ENCODE measurements at regions not wholly inside any gene's neighbourhood (a gene's known extent, or its start where the extent isn't known, plus 50 kb on each side); places are given as distances from the start of the nearest gene placed in this dataset.
A peak's percentile ranks its signal among the peaks of the same experiment; 100 is the strongest.

DNA sequence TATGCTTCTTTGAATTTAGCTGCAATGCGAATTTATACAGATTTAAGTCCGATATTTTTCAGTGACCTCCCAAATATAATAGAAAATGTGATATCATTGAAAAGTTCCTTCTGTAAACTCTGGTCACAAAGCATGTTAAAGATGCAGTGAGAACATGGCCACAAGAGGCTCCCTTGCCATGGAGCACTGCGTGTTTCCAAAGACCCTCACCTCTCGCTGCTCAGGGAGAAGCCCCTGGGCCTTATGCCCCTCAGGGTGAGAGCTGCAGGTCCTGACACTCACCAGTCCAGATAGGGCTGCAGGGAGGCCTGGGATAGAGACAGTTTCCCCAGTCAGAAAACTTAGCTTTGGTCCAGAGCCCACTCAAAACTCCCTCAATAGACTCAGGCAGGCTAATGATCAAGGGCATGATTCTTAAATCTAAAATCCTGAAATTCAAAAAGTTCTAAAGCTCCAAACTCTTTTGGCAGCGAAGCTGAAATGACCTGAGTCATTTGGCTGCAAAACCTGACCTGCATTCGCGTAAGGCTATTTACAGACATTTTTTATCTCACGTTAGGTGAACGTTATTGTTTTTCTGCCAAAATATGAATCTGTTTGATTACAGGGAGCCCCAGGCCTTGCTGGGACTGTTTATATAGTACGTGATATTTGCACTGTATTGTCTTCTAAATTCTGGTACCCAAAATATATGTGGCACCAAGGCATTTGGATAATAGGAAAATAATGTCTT lies 67.8 kb downstream of the CAPZA3 start:
- H3K36me3 ChIP-seq (replicated peaks in 1 of 2; ENCODE audit: control insufficient read depth in 2 of 2, insufficient read depth in 2 of 2, low read length in 2 of 2) = no peaks in the 10 kb centered on the region
- DNase-seq (ENCODE audit: low spot score) = no peak
- no peak overlapping the region for H3K4me2 ChIP-seq (ENCODE audit: insufficient read depth, low read length, poor library complexity, severe bottlenecking)
- no peak overlapping the region for H4K91ac ChIP-seq (ENCODE audit: low read depth, low read length, poor library complexity)
- H2BK5ac ChIP-seq (ENCODE audit: low read length) = no peak overlapping the region
- no peaks in the 10 kb centered on the region for H3K79me1 ChIP-seq (ENCODE audit: low read depth, low read length)
- no CpG with 5 or more reads among the region's 10 CpGs for WGBS, 2 donors (ENCODE audit: extremely low coverage in 2 of 2, insufficient read length in 2 of 2, insufficient replicate concordance in 1 of 2)
- no peak overlapping the region for H3K4ac ChIP-seq (ENCODE audit: low read length)
- H3K9me3 ChIP-seq (replicated peaks in 1 of 2; ENCODE audit: control insufficient read depth in 2 of 2, insufficient read depth in 1 of 2, low read depth in 1 of 2, low read length in 2 of 2) = no peaks in the 10 kb centered on the region
- no peak overlapping the region for H3K9ac ChIP-seq (ENCODE audit: low read depth, low read length, poor library complexity)
- no peaks in the 10 kb centered on the region for H3K4me1 ChIP-seq (ENCODE audit: control insufficient read depth in 2 of 2, insufficient read depth in 1 of 2, low read depth in 1 of 2, low read length in 2 of 2)
- H2AK5ac ChIP-seq (ENCODE audit: low read depth, low read length) = no peak overlapping the region
- H2BK120ac ChIP-seq (ENCODE audit: low read depth, low read length) = no peak overlapping the region
- H3K14ac ChIP-seq (ENCODE audit: low read length) = no peak overlapping the region
- H3K27me3 ChIP-seq (ENCODE audit: control insufficient read depth in 3 of 3, insufficient read depth in 3 of 3, low read depth in 1 of 3, low read length in 3 of 3) = no peaks in the 10 kb centered on the region
- H3K27ac ChIP-seq (replicated peaks; ENCODE audit: low read length) = no peak overlapping the region
- no peak overlapping the region for H3K18ac ChIP-seq (ENCODE audit: low read length)
- H2BK15ac ChIP-seq (ENCODE audit: low read length) = no peak overlapping the region
- H3K23ac ChIP-seq (ENCODE audit: low read depth, low read length, poor library complexity) = no peak overlapping the region
- H4K8ac ChIP-seq (ENCODE audit: low read depth, low read length) = no peak overlapping the region
- peak overlapping the region; percentile 78 for H2AFZ ChIP-seq (ENCODE audit: low read length)
- no peak overlapping the region for H2BK12ac ChIP-seq (ENCODE audit: low read length)
- no peak overlapping the region for H3K4me3 ChIP-seq (ENCODE audit: low read length in 2 of 2)

DNA sequence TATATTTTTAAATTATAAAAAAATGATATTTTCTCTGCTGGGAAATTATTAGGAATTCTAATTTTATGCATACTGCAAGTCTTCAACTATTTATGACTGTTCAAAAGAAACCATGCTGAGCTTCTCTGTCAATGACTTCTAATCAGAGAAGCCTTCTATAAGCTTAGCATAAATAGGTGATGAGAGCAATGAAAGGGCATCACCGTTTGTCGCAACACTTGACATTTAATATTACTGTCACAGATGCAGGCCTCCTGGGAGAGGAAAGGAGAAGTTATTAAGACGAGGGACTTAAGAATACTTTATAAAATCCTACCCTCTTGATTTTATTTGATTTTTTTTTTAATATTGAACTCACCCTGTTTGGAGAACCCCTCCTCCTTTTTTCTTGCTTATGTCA lies 69.8 kb downstream of the CAPZA3 start:
- Histone ChIP-seq H2AFZ (ENCODE audit: low read length) (no peak overlapping the region), H2BK12ac (ENCODE audit: low read length) (no peak overlapping the region), H3K79me1 (ENCODE audit: low read depth, low read length) (no peaks in the 10 kb centered on the region), H2BK15ac (ENCODE audit: low read length) (no peak overlapping the region), H3K4me2 (ENCODE audit: insufficient read depth, low read length, poor library complexity, severe bottlenecking) (no peak overlapping the region), H3K27me3 (ENCODE audit: control insufficient read depth in 3 of 3, insufficient read depth in 3 of 3, low read depth in 1 of 3, low read length in 3 of 3) (no peaks in the 10 kb centered on the region), H3K4me1 (ENCODE audit: control insufficient read depth in 2 of 2, insufficient read depth in 1 of 2, low read depth in 1 of 2, low read length in 2 of 2) (no peaks in the 10 kb centered on the region), H3K36me3 (replicated peaks in 1 of 2; ENCODE audit: control insufficient read depth in 2 of 2, insufficient read depth in 2 of 2, low read length in 2 of 2) (no peaks in the 10 kb centered on the region), H2AK5ac (ENCODE audit: low read depth, low read length) (no peak overlapping the region), H3K9ac (ENCODE audit: low read depth, low read length, poor library complexity) (no peak overlapping the region), H4K8ac (ENCODE audit: low read depth, low read length) (no peak overlapping the region), H3K14ac (ENCODE audit: low read length) (no peak overlapping the region), H2BK120ac (ENCODE audit: low read depth, low read length) (no peak overlapping the region), H4K91ac (ENCODE audit: low read depth, low read length, poor library complexity) (no peak overlapping the region), H3K23ac (ENCODE audit: low read depth, low read length, poor library complexity) (no peak overlapping the region), H3K27ac (replicated peaks; ENCODE audit: low read length) (no peak overlapping the region), H3K4me3 (ENCODE audit: low read length in 2 of 2) (no peak overlapping the region), H2BK5ac (ENCODE audit: low read length) (no peak overlapping the region), H3K9me3 (replicated peaks in 1 of 2; ENCODE audit: control insufficient read depth in 2 of 2, insufficient read depth in 1 of 2, low read depth in 1 of 2, low read length in 2 of 2) (no peaks in the 10 kb centered on the region), H3K18ac (ENCODE audit: low read length) (no peak overlapping the region), H3K4ac (ENCODE audit: low read length) (no peak overlapping the region)
- no peak for DNase-seq (ENCODE audit: low spot score)
- WGBS, 2 donors (ENCODE audit: extremely low coverage in 2 of 2, insufficient read length in 2 of 2, insufficient replicate concordance in 1 of 2) = no CpG with 5 or more reads among the region's 3 CpGs

DNA sequence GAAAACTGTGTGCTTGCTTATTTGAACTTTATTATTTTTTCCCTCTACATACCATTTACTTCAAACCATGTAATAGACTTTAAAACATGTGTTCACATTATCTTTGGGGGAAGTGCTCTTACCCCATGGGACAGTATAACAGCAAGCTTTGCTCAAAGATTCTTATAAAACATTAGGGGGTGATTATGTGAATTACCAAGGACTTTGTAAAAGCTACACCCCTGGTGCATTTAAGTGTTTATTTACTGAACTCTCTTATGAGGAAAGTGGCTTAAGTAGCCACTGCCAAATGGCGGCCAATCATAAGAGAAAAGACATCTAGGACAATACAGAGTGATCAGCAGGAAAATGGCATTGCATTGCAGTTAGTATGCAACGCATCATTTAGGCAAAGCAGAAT lies 70.3 kb downstream of the CAPZA3 start:
- Histone ChIP-seq H2BK12ac (ENCODE audit: low read length) (no peak overlapping the region), H3K4me2 (ENCODE audit: insufficient read depth, low read length, poor library complexity, severe bottlenecking) (no peak overlapping the region), H3K14ac (ENCODE audit: low read length) (no peak overlapping the region), H3K27ac (replicated peaks; ENCODE audit: low read length) (no peak overlapping the region), H3K18ac (ENCODE audit: low read length) (no peak overlapping the region), H2AFZ (ENCODE audit: low read length) (no peak overlapping the region), H3K27me3 (ENCODE audit: control insufficient read depth in 3 of 3, insufficient read depth in 3 of 3, low read depth in 1 of 3, low read length in 3 of 3) (no peaks in the 10 kb centered on the region), H2BK5ac (ENCODE audit: low read length) (no peak overlapping the region), H3K79me1 (ENCODE audit: low read depth, low read length) (no peaks in the 10 kb centered on the region), H3K4me3 (ENCODE audit: low read length in 2 of 2) (no peak overlapping the region), H3K9me3 (replicated peaks in 1 of 2; ENCODE audit: control insufficient read depth in 2 of 2, insufficient read depth in 1 of 2, low read depth in 1 of 2, low read length in 2 of 2) (no peaks in the 10 kb centered on the region), H2BK120ac (ENCODE audit: low read depth, low read length) (no peak overlapping the region), H3K4ac (ENCODE audit: low read length) (no peak overlapping the region), H4K8ac (ENCODE audit: low read depth, low read length) (no peak overlapping the region), H3K23ac (ENCODE audit: low read depth, low read length, poor library complexity) (no peak overlapping the region), H2AK5ac (ENCODE audit: low read depth, low read length) (no peak overlapping the region), H3K36me3 (replicated peaks in 1 of 2; ENCODE audit: control insufficient read depth in 2 of 2, insufficient read depth in 2 of 2, low read length in 2 of 2) (no peaks in the 10 kb centered on the region), H2BK15ac (ENCODE audit: low read length) (no peak overlapping the region), H3K4me1 (ENCODE audit: control insufficient read depth in 2 of 2, insufficient read depth in 1 of 2, low read depth in 1 of 2, low read length in 2 of 2) (no peaks in the 10 kb centered on the region), H4K91ac (ENCODE audit: low read depth, low read length, poor library complexity) (no peak overlapping the region), H3K9ac (ENCODE audit: low read depth, low read length, poor library complexity) (no peak overlapping the region)
- WGBS, 2 donors (ENCODE audit: extremely low coverage in 2 of 2, insufficient read length in 2 of 2, insufficient replicate concordance in 1 of 2) = no CpG with 5 or more reads among the region's 2 CpGs
- no peak for DNase-seq (ENCODE audit: low spot score)

DNA sequence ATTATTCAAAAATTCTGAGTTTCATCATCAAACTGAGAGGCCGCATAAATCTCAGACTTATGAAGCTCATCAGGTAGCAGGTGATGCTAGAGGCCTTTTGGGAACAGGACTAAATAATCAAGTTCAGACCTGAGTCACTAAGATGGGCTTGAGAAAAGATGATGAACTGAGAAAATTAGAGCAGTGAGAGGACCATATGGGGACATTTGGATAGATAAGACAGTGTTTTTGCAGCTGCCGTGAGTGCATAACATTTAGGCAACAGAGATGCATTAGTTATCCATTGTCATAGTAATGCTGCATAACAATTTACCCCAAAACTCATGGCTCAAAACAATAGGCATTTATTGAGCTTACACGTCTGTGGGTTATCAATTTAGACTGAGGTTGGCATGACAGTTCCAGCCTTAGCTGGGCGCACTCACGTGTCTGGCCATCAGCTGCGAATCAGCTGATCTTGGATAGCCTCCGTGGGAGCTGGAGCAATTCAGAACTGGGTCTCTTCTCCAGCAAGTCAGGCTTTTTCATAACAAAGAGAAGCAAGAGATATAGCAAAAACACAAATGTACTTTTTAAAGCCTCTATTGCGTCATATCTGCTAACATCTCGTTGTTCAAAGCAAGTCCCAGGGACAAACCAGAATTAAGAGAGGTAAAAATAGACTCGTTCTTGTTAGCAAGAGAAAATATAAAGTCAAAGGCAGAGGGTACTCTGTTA lies 72.8 kb downstream of the CAPZA3 start:
- no peaks in the 10 kb centered on the region for H3K79me1 ChIP-seq (ENCODE audit: low read depth, low read length)
- H2BK12ac ChIP-seq (ENCODE audit: low read length) = no peak overlapping the region
- no peak overlapping the region for H3K14ac ChIP-seq (ENCODE audit: low read length)
- no peak overlapping the region for H3K9ac ChIP-seq (ENCODE audit: low read depth, low read length, poor library complexity)
- no peaks in the 10 kb centered on the region for H3K27me3 ChIP-seq (ENCODE audit: control insufficient read depth in 3 of 3, insufficient read depth in 3 of 3, low read depth in 1 of 3, low read length in 3 of 3)
- H2BK120ac ChIP-seq (ENCODE audit: low read depth, low read length) = no peak overlapping the region
- no peak for DNase-seq (ENCODE audit: low spot score)
- H3K36me3 ChIP-seq (replicated peaks in 1 of 2; ENCODE audit: control insufficient read depth in 2 of 2, insufficient read depth in 2 of 2, low read length in 2 of 2) = no peaks in the 10 kb centered on the region
- no peak overlapping the region for H2AK5ac ChIP-seq (ENCODE audit: low read depth, low read length)
- H3K27ac ChIP-seq (replicated peaks; ENCODE audit: low read length) = no peak overlapping the region
- H2BK5ac ChIP-seq (ENCODE audit: low read length) = no peak overlapping the region
- H3K23ac ChIP-seq (ENCODE audit: low read depth, low read length, poor library complexity) = no peak overlapping the region
- H2BK15ac ChIP-seq (ENCODE audit: low read length) = no peak overlapping the region
- H4K91ac ChIP-seq (ENCODE audit: low read depth, low read length, poor library complexity) = no peak overlapping the region
- no peak overlapping the region for H3K4me3 ChIP-seq (ENCODE audit: low read length in 2 of 2)
- no peaks in the 10 kb centered on the region for H3K9me3 ChIP-seq (replicated peaks in 1 of 2; ENCODE audit: control insufficient read depth in 2 of 2, insufficient read depth in 1 of 2, low read depth in 1 of 2, low read length in 2 of 2)
- no peak overlapping the region for H3K4me2 ChIP-seq (ENCODE audit: insufficient read depth, low read length, poor library complexity, severe bottlenecking)
- no peak overlapping the region for H3K4ac ChIP-seq (ENCODE audit: low read length)
- H4K8ac ChIP-seq (ENCODE audit: low read depth, low read length) = no peak overlapping the region
- no CpG with 5 or more reads among the region's 10 CpGs for WGBS, 2 donors (ENCODE audit: extremely low coverage in 2 of 2, insufficient read length in 2 of 2, insufficient replicate concordance in 1 of 2)
- H3K18ac ChIP-seq (ENCODE audit: low read length) = no peak overlapping the region
- H2AFZ ChIP-seq (ENCODE audit: low read length) = no peak overlapping the region
- H3K4me1 ChIP-seq (ENCODE audit: control insufficient read depth in 2 of 2, insufficient read depth in 1 of 2, low read depth in 1 of 2, low read length in 2 of 2) = no peaks in the 10 kb centered on the region
